GM12874 (cell line): ENCODE measurements at regions not wholly inside any gene's neighbourhood (a gene's known extent, or its start where the extent isn't known, plus 50 kb on each side); places are given as distances from the start of the nearest gene placed in this dataset.

Source experiments
- CTCF ChIP-seq: IDR thresholded peaks from 2 replicates; pipeline ENCODE4 v1.5.1; 2011; ENCODE audit warnings: low read depth, mild to moderate bottlenecking, control low read depth, low read length, moderate library complexity; ENCODE audit not compliant: insufficient read depth

- TF ChIP-seq CTCF, result no peak
These were observed 346.5 kb downstream of the FOXO1 start for GRCh38 chr13:40319699-40320579.

GRCh38 chr13:40328091-40328490, 338.4 kb downstream of the FOXO1 start:
- no peak for TF ChIP-seq CTCF

GRCh38 chr13:40329781-40330485, 336.5 kb downstream of the FOXO1 start:
- TF ChIP-seq CTCF, result no peak

GRCh38 chr13:40330950-40331349, 335.5 kb downstream of the FOXO1 start:
- no peak for TF ChIP-seq CTCF

- TF ChIP-seq CTCF, result no peak
These were observed 334.6 kb downstream of the FOXO1 start for GRCh38 chr13:40331802-40332201.

- TF ChIP-seq CTCF, result no peak
These were observed 333.2 kb downstream of the FOXO1 start for GRCh38 chr13:40333226-40333625.

- TF ChIP-seq CTCF, result no peak
These were observed 332.4 kb downstream of the FOXO1 start for GRCh38 chr13:40334031-40334430.
